Calu3 (cell line): ENCODE measurements at regions not wholly inside any gene's neighbourhood (a gene's known extent, or its start where the extent isn't known, plus 50 kb on each side); places are given as distances from the start of the nearest gene placed in this dataset.
"Not testable (repeated sequence)": the region's sequence is repeated elsewhere in the genome, so short reads cannot be mapped to it uniquely, and the experiment has no call there.

ENCODE experiments used
- BruUV-seq: library from RNA; stranded (reverse); fragments of 400-500 nt; replicated peaks from 2 replicates; lab custom pipeline; 2021; lab: Mats Ljungman, UMichigan
- CTCF ChIA-PET: fragments of 300-600 bp; sonication (Branson Sonifier 250); formaldehyde crosslinking; loops from one replicate; lab custom pipeline; 2022; ENCODE audit warnings: antibody characterized with exemption; lab: Charles Lee
- DNase-seq: peaks from one replicate; pipeline ENCODE4 v3.0.0; 2022
- H3K27ac Mint-ChIP-seq: one replicate; pipeline ENCODE4 v1.8.0; 2022; ENCODE audit warnings: mixed read lengths; ENCODE audit not compliant: unreplicated experiment
- H3K27me3 Mint-ChIP-seq: one replicate; pipeline ENCODE4 v1.8.0; 2022; ENCODE audit warnings: mixed read lengths; ENCODE audit not compliant: unreplicated experiment
- H3K36me3 Mint-ChIP-seq: one replicate; pipeline ENCODE4 v1.8.0; 2022; ENCODE audit warnings: mild to moderate bottlenecking, moderate library complexity, mixed read lengths; ENCODE audit not compliant: insufficient read depth, unreplicated experiment
- H3K4me1 Mint-ChIP-seq: one replicate; pipeline ENCODE4 v1.8.0; 2022; ENCODE audit warnings: mild to moderate bottlenecking, low read depth, mixed read lengths; ENCODE audit not compliant: unreplicated experiment
- H3K4me3 Mint-ChIP-seq: one replicate; pipeline ENCODE4 v1.8.0; 2022; ENCODE audit warnings: mild to moderate bottlenecking, low read depth, moderate library complexity, mixed read lengths; ENCODE audit not compliant: unreplicated experiment
- H3K9me3 Mint-ChIP-seq: one replicate; pipeline ENCODE4 v1.8.0; 2022; ENCODE audit warnings: low read depth, mixed read lengths; ENCODE audit not compliant: unreplicated experiment
- CTCF ChIP-seq: fragments of 200-600 bp; IDR thresholded peaks from one replicate; pipeline ENCODE4 v1.8.0; 2022; ENCODE audit warnings: antibody characterized with exemption; ENCODE audit not compliant: unreplicated experiment
- intact Hi-C: fragments of 100-400 bp; cut with micrococcal nuclease; formaldehyde crosslinking; loops from one replicate; pipeline ENCODE4 v1.10.0; 2022; ENCODE audit not compliant: unreplicated experiment

GRCh38 chr14:41532255-41532654 lies 74.4 kb upstream of the LRFN5 start:
- BruUV-seq: no TSS peak
- Mint-ChIP-seq H3K4me1 (no peaks in the 10 kb centered on the region), H3K27me3 (no peaks in the 10 kb centered on the region), H3K4me3 (no peak overlapping the region), H3K9me3 (peaks cover 13% of the 10 kb centered on the region), H3K27ac (no peak overlapping the region), H3K36me3 (no peaks in the 10 kb centered on the region)
- TF ChIP-seq CTCF: no peak
- DNase-seq: no peak
- intact Hi-C loops: no loop called here
- CTCF ChIA-PET: no interaction called here

GRCh38 chr14:41521891-41522290 lies 84.8 kb upstream of the LRFN5 start:
- intact Hi-C loops: no loop called here
- Mint-ChIP-seq H3K27ac (no peak overlapping the region), H3K36me3 (no peaks in the 10 kb centered on the region), H3K4me1 (no peaks in the 10 kb centered on the region), H3K9me3 (peaks cover 34% of the 10 kb centered on the region), H3K4me3 (no peak overlapping the region), H3K27me3 (no peaks in the 10 kb centered on the region)
- CTCF ChIA-PET: no interaction called here
- no TSS peak for BruUV-seq
- TF ChIP-seq CTCF: no peak
- no peak for DNase-seq

GRCh38 chr14:41518030-41518429 lies 88.6 kb upstream of the LRFN5 start:
- CTCF ChIA-PET, H3K36me3 Mint-ChIP-seq, DNase-seq, H3K27me3 Mint-ChIP-seq, H3K4me3 Mint-ChIP-seq, H3K27ac Mint-ChIP-seq, BruUV-seq, H3K4me1 Mint-ChIP-seq, intact Hi-C loops: not testable (repeated sequence)
- peaks cover 20% of the 10 kb centered on the region for H3K9me3 Mint-ChIP-seq

GRCh38 chr14:41506552-41506951 lies 100.1 kb upstream of the LRFN5 start:
- Mint-ChIP-seq H3K27ac (no peak overlapping the region), H3K9me3 (no peaks in the 10 kb centered on the region), H3K36me3 (no peaks in the 10 kb centered on the region), H3K27me3 (no peaks in the 10 kb centered on the region), H3K4me1 (no peaks in the 10 kb centered on the region), H3K4me3 (no peak overlapping the region)
- CTCF ChIA-PET: no interaction called here
- no TSS peak for BruUV-seq
- no peak for TF ChIP-seq CTCF
- no peak for DNase-seq
- intact Hi-C loops: no loop called here

GRCh38 chr14:41505491-41505890 lies 101.2 kb upstream of the LRFN5 start:
- DNase-seq: no peak
- CTCF ChIA-PET: no interaction called here
- no TSS peak for BruUV-seq

More at GRCh38 chr14:41505491-41505890, 101.2 kb upstream of the LRFN5 start:
- intact Hi-C loops: no loop called here
- Mint-ChIP-seq H3K36me3 (no peaks in the 10 kb centered on the region), H3K27me3 (no peaks in the 10 kb centered on the region), H3K4me3 (no peak overlapping the region), H3K27ac (no peak overlapping the region), H3K4me1 (no peaks in the 10 kb centered on the region), H3K9me3 (peaks cover 2% of the 10 kb centered on the region)
- TF ChIP-seq CTCF: no peak
